ENCODE measurements at regions not wholly inside any gene's neighbourhood (a gene's known extent, or its start where the extent isn't known, plus 50 kb on each side); places are given as distances from the start of the nearest gene placed in this dataset.

DNA sequence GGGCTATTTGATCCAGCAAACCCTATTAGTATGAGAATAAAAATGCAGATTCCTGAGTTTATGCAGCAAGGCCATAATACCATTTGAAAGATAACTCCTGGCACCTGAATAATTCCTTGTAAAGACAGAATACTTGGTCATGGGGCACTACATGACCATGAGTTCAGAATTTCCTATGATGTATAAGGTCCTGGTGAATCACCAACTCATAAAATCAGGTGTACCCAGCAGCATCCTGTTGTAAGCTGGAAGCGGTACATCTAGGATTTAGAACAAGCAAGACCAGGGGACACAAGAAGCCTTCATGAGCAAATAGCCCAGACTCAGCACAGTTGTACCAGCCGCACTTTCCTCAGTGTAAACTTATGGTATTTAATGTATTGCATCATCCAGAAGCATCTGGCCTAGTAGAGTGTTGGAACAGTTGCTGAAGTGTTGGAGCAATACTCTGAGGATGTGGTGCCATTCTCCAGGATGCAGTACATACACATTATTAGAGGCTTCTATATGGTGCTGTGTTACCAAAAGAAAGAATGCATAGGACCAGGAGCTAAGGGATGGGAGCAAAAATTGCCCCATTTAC lies 233.4 kb downstream of the SQOR start:
- TF ChIP-seq NFIC (IDR thresholded peaks at IDR 0.05) = no peak
- no peak for TF ChIP-seq ZBTB7A (IDR thresholded peaks at IDR 0.05; ENCODE audit: low read depth)
- no peak for TF ChIP-seq TAF1 (IDR thresholded peaks at IDR 0.05; ENCODE audit: low read depth)
- TF ChIP-seq RAD21 (IDR thresholded peaks at IDR 0.05; ENCODE audit: low read depth) = no peak
- TF ChIP-seq EP300 (IDR thresholded peaks at IDR 0.05; ENCODE audit: borderline replicate concordance) = no peak

DNA sequence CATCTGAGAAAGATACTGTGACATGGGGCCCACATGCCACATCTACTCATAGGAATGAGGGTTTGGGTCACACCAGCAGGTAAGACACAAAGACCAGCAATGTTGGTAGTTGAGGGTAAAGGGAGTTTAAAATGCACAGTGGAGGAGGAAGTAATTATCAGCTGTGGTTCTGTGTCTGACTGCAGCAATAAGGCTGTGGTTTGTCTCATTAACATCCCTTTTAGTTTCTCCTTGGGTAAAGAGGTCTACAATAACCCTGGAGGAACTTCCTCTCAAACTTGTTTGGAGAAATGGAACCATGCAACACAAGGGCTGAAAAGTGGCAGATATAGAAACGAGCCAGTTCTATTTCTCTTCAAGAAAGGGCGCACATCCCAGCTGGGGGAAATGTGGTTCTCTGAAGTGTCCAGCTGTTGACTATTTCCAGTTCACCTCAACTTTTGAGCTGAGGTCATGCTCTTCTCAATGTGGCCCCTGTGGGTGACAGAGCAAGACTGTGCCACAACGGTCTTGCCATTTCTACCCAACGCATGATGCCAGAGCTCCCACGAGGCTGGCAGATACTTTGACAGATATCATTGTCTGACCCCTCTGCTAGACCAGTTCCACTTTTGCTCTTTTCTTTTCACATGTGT lies 234.3 kb downstream of the SQOR start:
- no peak for TF ChIP-seq NFIC (IDR thresholded peaks at IDR 0.05)
- TF ChIP-seq CEBPB (IDR thresholded peaks at IDR 0.05) = no peak
- no peak for TF ChIP-seq TEAD4 (IDR thresholded peaks at IDR 0.05)
- no peak for TF ChIP-seq YY1 (IDR thresholded peaks at IDR 0.05; ENCODE audit: low read depth)
- no peak for TF ChIP-seq TAF1 (IDR thresholded peaks at IDR 0.05; ENCODE audit: low read depth)
- TF ChIP-seq ZBTB7A (IDR thresholded peaks at IDR 0.05; ENCODE audit: low read depth) = no peak
- TF ChIP-seq, protein P1, sequence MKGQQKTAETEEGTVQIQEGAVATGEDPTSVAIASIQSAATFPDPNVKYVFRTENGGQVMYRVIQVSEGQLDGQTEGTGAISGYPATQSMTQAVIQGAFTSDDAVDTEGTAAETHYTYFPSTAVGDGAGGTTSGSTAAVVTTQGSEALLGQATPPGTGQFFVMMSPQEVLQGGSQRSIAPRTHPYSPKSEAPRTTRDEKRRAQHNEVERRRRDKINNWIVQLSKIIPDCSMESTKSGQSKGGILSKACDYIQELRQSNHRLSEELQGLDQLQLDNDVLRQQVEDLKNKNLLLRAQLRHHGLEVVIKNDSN (IDR thresholded peaks at IDR 0.05) = no peak
- TF ChIP-seq CREB1 (IDR thresholded peaks at IDR 0.05; ENCODE audit: low read depth) = no peak
- TF ChIP-seq, protein P2, sequence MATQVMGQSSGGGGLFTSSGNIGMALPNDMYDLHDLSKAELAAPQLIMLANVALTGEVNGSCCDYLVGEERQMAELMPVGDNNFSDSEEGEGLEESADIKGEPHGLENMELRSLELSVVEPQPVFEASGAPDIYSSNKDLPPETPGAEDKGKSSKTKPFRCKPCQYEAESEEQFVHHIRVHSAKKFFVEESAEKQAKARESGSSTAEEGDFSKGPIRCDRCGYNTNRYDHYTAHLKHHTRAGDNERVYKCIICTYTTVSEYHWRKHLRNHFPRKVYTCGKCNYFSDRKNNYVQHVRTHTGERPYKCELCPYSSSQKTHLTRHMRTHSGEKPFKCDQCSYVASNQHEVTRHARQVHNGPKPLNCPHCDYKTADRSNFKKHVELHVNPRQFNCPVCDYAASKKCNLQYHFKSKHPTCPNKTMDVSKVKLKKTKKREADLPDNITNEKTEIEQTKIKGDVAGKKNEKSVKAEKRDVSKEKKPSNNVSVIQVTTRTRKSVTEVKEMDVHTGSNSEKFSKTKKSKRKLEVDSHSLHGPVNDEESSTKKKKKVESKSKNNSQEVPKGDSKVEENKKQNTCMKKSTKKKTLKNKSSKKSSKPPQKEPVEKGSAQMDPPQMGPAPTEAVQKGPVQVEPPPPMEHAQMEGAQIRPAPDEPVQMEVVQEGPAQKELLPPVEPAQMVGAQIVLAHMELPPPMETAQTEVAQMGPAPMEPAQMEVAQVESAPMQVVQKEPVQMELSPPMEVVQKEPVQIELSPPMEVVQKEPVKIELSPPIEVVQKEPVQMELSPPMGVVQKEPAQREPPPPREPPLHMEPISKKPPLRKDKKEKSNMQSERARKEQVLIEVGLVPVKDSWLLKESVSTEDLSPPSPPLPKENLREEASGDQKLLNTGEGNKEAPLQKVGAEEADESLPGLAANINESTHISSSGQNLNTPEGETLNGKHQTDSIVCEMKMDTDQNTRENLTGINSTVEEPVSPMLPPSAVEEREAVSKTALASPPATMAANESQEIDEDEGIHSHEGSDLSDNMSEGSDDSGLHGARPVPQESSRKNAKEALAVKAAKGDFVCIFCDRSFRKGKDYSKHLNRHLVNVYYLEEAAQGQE (IDR thresholded peaks at IDR 0.05; ENCODE audit: low read depth) = no peak
- TF ChIP-seq, protein P3, sequence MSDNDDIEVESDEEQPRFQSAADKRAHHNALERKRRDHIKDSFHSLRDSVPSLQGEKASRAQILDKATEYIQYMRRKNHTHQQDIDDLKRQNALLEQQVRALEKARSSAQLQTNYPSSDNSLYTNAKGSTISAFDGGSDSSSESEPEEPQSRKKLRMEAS (IDR thresholded peaks at IDR 0.05) = no peak
- TF ChIP-seq TCF12 (IDR thresholded peaks at IDR 0.05; ENCODE audit: low read depth) = no peak
- TF ChIP-seq FOXM1 (IDR thresholded peaks at IDR 0.05; ENCODE audit: borderline replicate concordance, low read depth) = no peak
- TF ChIP-seq EP300 (IDR thresholded peaks at IDR 0.05; ENCODE audit: borderline replicate concordance) = no peak
- no peak for TF ChIP-seq EGR1 (IDR thresholded peaks at IDR 0.05)
- TF ChIP-seq RAD21 (IDR thresholded peaks at IDR 0.05; ENCODE audit: low read depth) = no peak

DNA sequence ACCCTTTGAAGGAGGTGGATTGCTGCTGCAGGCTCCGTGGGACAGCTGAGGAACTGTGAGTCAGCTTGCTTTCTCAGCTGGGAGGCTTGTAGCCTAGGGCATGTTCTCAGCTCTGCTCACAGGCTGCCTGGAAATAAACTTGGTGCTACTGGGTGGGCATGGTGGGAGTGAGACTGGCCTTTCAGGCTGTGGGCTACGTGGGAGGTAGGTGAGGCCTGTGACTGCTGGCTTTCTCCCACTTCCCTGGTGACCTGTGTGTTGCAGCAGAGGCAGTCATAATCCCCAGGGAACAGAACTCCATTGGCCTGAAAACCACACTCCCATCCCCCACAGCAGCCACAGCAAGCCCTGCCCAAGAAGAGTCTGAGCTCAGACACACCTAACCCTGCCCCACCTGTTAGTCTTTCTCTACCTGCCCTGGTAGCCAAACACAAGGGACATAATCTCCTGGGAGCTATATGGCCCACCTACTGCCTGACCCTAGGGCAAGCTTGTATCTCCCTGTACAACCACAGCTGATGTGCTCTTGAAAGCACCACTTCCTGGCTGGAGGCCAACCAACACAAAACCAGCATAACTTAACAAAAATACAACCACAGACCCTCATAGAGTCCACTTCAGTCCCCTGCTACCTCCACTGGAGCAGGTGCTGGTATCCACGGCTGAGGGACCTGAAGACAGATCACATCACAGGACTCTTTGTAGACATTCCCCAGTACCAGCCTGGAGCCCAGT lies 236.5 kb downstream of the SQOR start:
- TF ChIP-seq ZBTB7A (IDR thresholded peaks at IDR 0.05; ENCODE audit: low read depth) (no peak), TAF1 (IDR thresholded peaks at IDR 0.05; ENCODE audit: low read depth) (no peak), FOXM1 (IDR thresholded peaks at IDR 0.05; ENCODE audit: borderline replicate concordance, low read depth) (no peak), CEBPB (IDR thresholded peaks at IDR 0.05) (no peak)

DNA sequence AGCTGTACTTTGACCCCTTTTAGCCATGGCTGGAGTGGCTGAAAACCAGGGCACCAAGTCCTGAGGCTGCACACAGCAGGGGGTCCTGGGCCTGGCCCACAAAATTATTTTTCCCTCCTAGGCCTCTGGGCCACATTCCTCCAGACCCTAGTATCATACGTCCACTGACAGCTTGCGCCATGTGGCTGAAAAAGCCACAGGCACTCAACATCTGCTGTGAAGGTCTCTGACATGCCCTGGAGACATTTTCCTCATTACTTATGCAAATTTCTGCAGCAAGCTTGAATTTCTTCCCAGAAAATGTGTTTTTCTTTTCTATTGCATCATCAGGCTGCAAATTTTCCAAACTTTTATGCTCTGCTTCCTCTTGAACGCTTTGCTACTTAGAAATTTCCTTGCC lies 239.0 kb downstream of the SQOR start:
- no peak for TF ChIP-seq EGR1 (IDR thresholded peaks at IDR 0.05)

DNA sequence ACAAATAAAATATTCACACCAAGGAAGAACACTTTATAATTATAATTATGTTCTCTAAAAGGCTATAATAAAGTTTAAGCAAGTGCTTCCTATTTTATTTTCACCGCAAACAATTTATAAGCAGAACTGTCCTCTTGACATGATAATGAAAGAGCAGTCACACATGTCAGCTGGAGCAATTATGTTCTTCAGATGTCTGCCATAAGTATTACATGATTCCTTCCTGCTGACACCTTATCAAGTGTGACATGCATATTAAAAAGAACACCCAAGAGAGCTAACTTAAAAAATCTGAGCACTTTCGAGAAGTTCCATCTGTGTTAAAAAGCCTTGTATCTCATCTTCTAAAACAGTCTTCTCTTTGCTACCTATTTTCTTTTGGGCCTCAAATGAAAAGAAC lies 249.5 kb downstream of the SQOR start:
- TF ChIP-seq EP300 (IDR thresholded peaks at IDR 0.05; ENCODE audit: borderline replicate concordance) (no peak), YY1 (IDR thresholded peaks at IDR 0.05; ENCODE audit: low read depth) (no peak), CEBPB (IDR thresholded peaks at IDR 0.05) (no peak), TEAD4 (IDR thresholded peaks at IDR 0.05) (no peak), RAD21 (IDR thresholded peaks at IDR 0.05; ENCODE audit: low read depth) (no peak), TCF12 (IDR thresholded peaks at IDR 0.05; ENCODE audit: low read depth) (no peak), EGR1 (IDR thresholded peaks at IDR 0.05) (no peak)
- TF ChIP-seq, protein P3 (IDR thresholded peaks at IDR 0.05) = no peak
- TF ChIP-seq, protein P1 (IDR thresholded peaks at IDR 0.05) = no peak
- TF ChIP-seq, protein P2 (IDR thresholded peaks at IDR 0.05; ENCODE audit: low read depth) = no peak
